ENCODE measurements at regions not wholly inside any gene's neighbourhood (a gene's known extent, or its start where the extent isn't known, plus 50 kb on each side); places are given as distances from the start of the nearest gene placed in this dataset.

DNA sequence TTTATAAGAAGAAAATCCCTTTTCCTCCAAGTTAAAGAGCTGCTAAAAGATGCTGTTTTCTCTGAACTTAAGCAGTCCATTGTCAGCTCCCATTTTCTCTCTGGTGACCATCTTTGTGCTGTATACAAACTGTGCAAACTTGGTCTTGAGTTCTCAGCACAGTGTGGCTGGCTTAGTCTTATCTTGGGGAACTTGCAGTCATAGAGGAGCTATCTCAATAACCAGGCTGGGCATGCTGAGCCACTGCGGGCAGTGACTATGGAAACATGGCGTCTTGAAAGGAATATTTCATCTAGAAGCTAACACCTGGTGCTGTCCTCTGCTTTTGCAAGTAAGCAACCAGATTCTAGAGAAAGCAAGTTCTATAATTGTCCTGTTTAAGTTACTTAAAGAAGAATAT is 1334.4 kb upstream of the CELF4 start:
- TF ChIP-seq POLR2A (IDR thresholded peaks at IDR 0.05): no peak
- TF ChIP-seq, protein P1, sequence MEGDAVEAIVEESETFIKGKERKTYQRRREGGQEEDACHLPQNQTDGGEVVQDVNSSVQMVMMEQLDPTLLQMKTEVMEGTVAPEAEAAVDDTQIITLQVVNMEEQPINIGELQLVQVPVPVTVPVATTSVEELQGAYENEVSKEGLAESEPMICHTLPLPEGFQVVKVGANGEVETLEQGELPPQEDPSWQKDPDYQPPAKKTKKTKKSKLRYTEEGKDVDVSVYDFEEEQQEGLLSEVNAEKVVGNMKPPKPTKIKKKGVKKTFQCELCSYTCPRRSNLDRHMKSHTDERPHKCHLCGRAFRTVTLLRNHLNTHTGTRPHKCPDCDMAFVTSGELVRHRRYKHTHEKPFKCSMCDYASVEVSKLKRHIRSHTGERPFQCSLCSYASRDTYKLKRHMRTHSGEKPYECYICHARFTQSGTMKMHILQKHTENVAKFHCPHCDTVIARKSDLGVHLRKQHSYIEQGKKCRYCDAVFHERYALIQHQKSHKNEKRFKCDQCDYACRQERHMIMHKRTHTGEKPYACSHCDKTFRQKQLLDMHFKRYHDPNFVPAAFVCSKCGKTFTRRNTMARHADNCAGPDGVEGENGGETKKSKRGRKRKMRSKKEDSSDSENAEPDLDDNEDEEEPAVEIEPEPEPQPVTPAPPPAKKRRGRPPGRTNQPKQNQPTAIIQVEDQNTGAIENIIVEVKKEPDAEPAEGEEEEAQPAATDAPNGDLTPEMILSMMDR (IDR thresholded peaks at IDR 0.05): no peak

All from Peyer's patch (tissue), 4 donors.